ENCODE measurements at regions not wholly inside any gene's neighbourhood (a gene's known extent, or its start where the extent isn't known, plus 50 kb on each side); places are given as distances from the start of the nearest gene placed in this dataset.

GRCh38 chr2:2746731-2747130 lies 415.7 kb upstream of the MYT1L start:
- no peak for DNase-seq (ENCODE audit: low spot score)
- Histone ChIP-seq H3K4me3 (ENCODE audit: severe bottlenecking) (no peak overlapping the region), H3K4me1 (ENCODE audit: insufficient read depth, poor library complexity, severe bottlenecking) (no peaks in the 10 kb centered on the region), H3K36me3 (ENCODE audit: low read depth) (no peaks in the 10 kb centered on the region), H3K9me3 (ENCODE audit: severe bottlenecking) (no peaks in the 10 kb centered on the region), H3K27ac (ENCODE audit: poor library complexity, severe bottlenecking) (no peak overlapping the region), H3K27me3 (ENCODE audit: insufficient read depth, poor library complexity, severe bottlenecking) (no peaks in the 10 kb centered on the region)
- ATAC-seq (ENCODE audit: low read depth) = no peak
- TF ChIP-seq CTCF (IDR thresholded peaks at IDR 0.05; ENCODE audit: poor library complexity, severe bottlenecking) = no peak

DNA sequence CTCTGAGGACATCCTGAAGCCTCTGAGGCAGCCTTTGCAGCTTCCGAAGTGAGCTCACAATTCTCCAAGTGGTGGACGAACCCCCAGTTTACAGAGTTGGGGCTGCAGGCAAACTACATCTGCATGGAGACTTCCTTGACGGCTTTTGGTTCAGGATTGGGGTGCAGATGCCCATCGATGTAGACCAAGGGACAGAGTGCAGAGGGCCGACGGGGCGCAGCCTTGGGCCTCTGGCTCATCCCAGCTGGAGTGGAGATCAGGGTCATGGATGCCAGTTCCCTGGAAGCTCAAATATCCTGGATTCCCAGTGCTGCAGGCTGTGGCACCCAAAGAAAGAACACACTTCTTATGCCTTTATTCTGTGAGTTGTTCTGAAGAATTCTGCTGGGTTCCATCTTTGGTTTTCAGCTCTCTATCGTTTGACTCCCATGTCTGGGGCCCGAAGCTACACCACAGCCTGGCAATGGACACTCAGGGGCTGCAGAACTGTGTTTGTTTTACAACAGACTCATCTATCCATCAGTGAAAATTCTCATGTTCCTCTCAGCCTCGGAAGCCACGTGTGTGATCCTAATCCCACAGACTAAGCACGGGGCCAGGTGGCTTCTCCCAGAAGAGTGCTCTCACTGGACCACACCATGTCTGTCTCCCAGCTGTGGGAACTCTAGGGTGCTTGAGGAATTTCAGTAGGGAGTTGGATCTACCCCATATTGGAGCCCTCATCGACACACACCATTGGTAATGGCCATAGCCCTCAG lies 414.1 kb upstream of the MYT1L start:
- H3K36me3 ChIP-seq (ENCODE audit: low read depth) = no peaks in the 10 kb centered on the region
- DNase-seq (ENCODE audit: low spot score) (no peak), ATAC-seq (ENCODE audit: low read depth) (no peak)
- H3K4me1 ChIP-seq (ENCODE audit: insufficient read depth, poor library complexity, severe bottlenecking) = no peaks in the 10 kb centered on the region
- TF ChIP-seq CTCF (IDR thresholded peaks at IDR 0.05; ENCODE audit: poor library complexity, severe bottlenecking) = no peak
- H3K9me3 ChIP-seq (ENCODE audit: severe bottlenecking) = no peaks in the 10 kb centered on the region
- H3K27me3 ChIP-seq (ENCODE audit: insufficient read depth, poor library complexity, severe bottlenecking) = no peaks in the 10 kb centered on the region
- H3K4me3 ChIP-seq (ENCODE audit: severe bottlenecking) = no peak overlapping the region
- H3K27ac ChIP-seq (ENCODE audit: poor library complexity, severe bottlenecking) = no peak overlapping the region

- H3K4me1 ChIP-seq (ENCODE audit: insufficient read depth, poor library complexity, severe bottlenecking) = no peaks in the 10 kb centered on the region
- H3K4me3 ChIP-seq (ENCODE audit: severe bottlenecking) = no peak overlapping the region
- TF ChIP-seq CTCF (IDR thresholded peaks at IDR 0.05; ENCODE audit: poor library complexity, severe bottlenecking) = no peak
- DNase-seq (ENCODE audit: low spot score) (no peak), ATAC-seq (ENCODE audit: low read depth) (no peak)
- no peak overlapping the region for H3K27ac ChIP-seq (ENCODE audit: poor library complexity, severe bottlenecking)
- H3K36me3 ChIP-seq (ENCODE audit: low read depth) = no peaks in the 10 kb centered on the region
- no peaks in the 10 kb centered on the region for H3K27me3 ChIP-seq (ENCODE audit: insufficient read depth, poor library complexity, severe bottlenecking)
- H3K9me3 ChIP-seq (ENCODE audit: severe bottlenecking) = no peaks in the 10 kb centered on the region
Observed at GRCh38 chr2:2744107-2744506, 413.0 kb upstream of the MYT1L start.

DNA sequence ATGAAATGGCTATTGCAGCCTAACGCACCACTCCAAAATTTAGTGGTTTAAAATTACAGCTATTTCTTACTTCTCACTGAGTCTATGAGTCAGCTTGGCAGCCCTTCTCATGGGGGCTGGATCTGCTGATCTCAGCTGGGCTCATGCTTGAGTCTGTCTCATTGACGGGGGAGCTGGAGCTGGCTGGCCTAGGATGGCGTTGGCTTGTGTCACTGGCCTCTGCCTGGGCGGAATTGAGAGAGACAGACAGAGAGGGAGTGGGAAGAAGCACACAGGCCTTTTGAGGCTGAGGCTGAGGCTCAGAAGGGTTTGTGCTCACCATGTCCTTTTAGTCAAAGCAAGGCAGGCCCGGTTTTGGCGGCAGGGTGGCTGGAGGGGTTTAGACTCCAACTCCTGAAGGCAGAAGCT lies 412.1 kb upstream of the MYT1L start:
- no peaks in the 10 kb centered on the region for H3K9me3 ChIP-seq (ENCODE audit: severe bottlenecking)
- H3K4me3 ChIP-seq (ENCODE audit: severe bottlenecking) = no peak overlapping the region
- no peaks in the 10 kb centered on the region for H3K27me3 ChIP-seq (ENCODE audit: insufficient read depth, poor library complexity, severe bottlenecking)
- peak; percentile 65 for ATAC-seq (ENCODE audit: low read depth)
- DNase-seq (ENCODE audit: low spot score) = no peak
- H3K27ac ChIP-seq (ENCODE audit: poor library complexity, severe bottlenecking) = no peak overlapping the region
- TF ChIP-seq CTCF (IDR thresholded peaks at IDR 0.05; ENCODE audit: poor library complexity, severe bottlenecking) = no peak
- no peaks in the 10 kb centered on the region for H3K4me1 ChIP-seq (ENCODE audit: insufficient read depth, poor library complexity, severe bottlenecking)
- no peaks in the 10 kb centered on the region for H3K36me3 ChIP-seq (ENCODE audit: low read depth)

DNA sequence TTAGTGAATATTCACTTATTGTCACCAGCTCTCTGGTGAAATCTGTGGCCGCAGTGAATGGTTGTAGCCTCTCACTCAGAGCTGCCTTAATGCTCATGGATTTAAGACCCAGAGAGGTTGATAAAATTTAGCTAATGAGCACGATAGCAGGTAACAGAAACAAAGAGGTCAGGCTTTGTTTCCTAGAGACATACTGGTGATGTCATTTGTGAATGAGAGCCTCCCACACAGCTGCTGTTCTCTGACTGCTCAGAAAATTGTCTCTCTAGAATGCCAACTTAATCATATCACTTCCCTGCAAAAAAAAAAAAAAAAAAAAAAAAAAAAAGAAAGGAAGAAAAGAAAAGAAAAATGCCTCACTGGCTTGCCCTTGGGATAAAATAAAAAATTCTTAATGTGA lies 411.7 kb upstream of the MYT1L start:
- DNase-seq (ENCODE audit: low spot score) (no peak), ATAC-seq (ENCODE audit: low read depth) (no peak)
- Histone ChIP-seq H3K9me3 (ENCODE audit: severe bottlenecking) (no peaks in the 10 kb centered on the region), H3K36me3 (ENCODE audit: low read depth) (no peaks in the 10 kb centered on the region), H3K4me1 (ENCODE audit: insufficient read depth, poor library complexity, severe bottlenecking) (no peaks in the 10 kb centered on the region), H3K4me3 (ENCODE audit: severe bottlenecking) (no peak overlapping the region), H3K27ac (ENCODE audit: poor library complexity, severe bottlenecking) (no peak overlapping the region), H3K27me3 (ENCODE audit: insufficient read depth, poor library complexity, severe bottlenecking) (no peaks in the 10 kb centered on the region)
- TF ChIP-seq CTCF (IDR thresholded peaks at IDR 0.05; ENCODE audit: poor library complexity, severe bottlenecking) = no peak

Measured in RWPE2 (cell line).